ENCODE measurements at regions not wholly inside any gene's neighbourhood (a gene's known extent, or its start where the extent isn't known, plus 50 kb on each side); places are given as distances from the start of the nearest gene placed in this dataset.
A peak's percentile ranks its signal among the peaks of the same experiment; 100 is the strongest.

GRCh38 chr17:33889040-33889439, 366.0 kb upstream of the CCL2 start:
- H3K27me3 ChIP-seq (ENCODE audit: control insufficient read depth, insufficient read depth, low read length), result no peaks in the 10 kb centered on the region
- H3K27ac ChIP-seq (ENCODE audit: low read depth in 2 of 2, low read length in 2 of 2), result no peak overlapping the region
- no peak for DNase-seq
- H3K36me3 ChIP-seq (ENCODE audit: control insufficient read depth in 2 of 3, insufficient read depth in 3 of 3, low read length in 3 of 3), result no peaks in the 10 kb centered on the region
- no peak for FAIRE-seq
- H3K9me3 ChIP-seq (ENCODE audit: control insufficient read depth in 2 of 3, insufficient read depth in 1 of 3, low read length in 3 of 3), result no peaks in the 10 kb centered on the region
- no peak overlapping the region for H3K9ac ChIP-seq (ENCODE audit: low read length in 3 of 3)
- H3K4me1 ChIP-seq (ENCODE audit: control insufficient read depth in 2 of 3, insufficient read depth in 2 of 3, low read depth in 1 of 3, low read length in 3 of 3), result no peaks in the 10 kb centered on the region
- no peak overlapping the region for H3K4me3 ChIP-seq (ENCODE audit: low read length in 3 of 3)
- TF ChIP-seq CTCF (IDR thresholded peaks at IDR 0.05; ENCODE audit: borderline replicate concordance, extremely low read depth, insufficient read depth), result no peak
- intact Hi-C loops (cut with DNase I), result no loop called here

- Histone ChIP-seq H3K27ac (ENCODE audit: low read depth in 2 of 2, low read length in 2 of 2) (no peak overlapping the region), H3K36me3 (ENCODE audit: control insufficient read depth in 2 of 3, insufficient read depth in 3 of 3, low read length in 3 of 3) (no peaks in the 10 kb centered on the region), H3K4me1 (ENCODE audit: control insufficient read depth in 2 of 3, insufficient read depth in 2 of 3, low read depth in 1 of 3, low read length in 3 of 3) (no peaks in the 10 kb centered on the region), H3K9ac (ENCODE audit: low read length in 3 of 3) (no peak overlapping the region), H3K27me3 (ENCODE audit: control insufficient read depth, insufficient read depth, low read length) (no peaks in the 10 kb centered on the region), H3K9me3 (ENCODE audit: control insufficient read depth in 2 of 3, insufficient read depth in 1 of 3, low read length in 3 of 3) (no peaks in the 10 kb centered on the region), H3K4me3 (ENCODE audit: low read length in 3 of 3) (no peak overlapping the region)
- intact Hi-C loops (cut with DNase I), result no loop called here
- DNase-seq, result no peak
- no peak for TF ChIP-seq CTCF (IDR thresholded peaks at IDR 0.05; ENCODE audit: borderline replicate concordance, extremely low read depth, insufficient read depth)
- FAIRE-seq, result no peak
Observed at GRCh38 chr17:33889766-33890165, 365.3 kb upstream of the CCL2 start.

- FAIRE-seq, result no peak
- peak in 3 of 5 donors; percentile 37 to 55 (median 51) for DNase-seq
- no peaks in the 10 kb centered on the region for H3K36me3 ChIP-seq (ENCODE audit: control insufficient read depth in 2 of 3, insufficient read depth in 3 of 3, low read length in 3 of 3)
- intact Hi-C loops (cut with DNase I), result no loop called here
- no peak overlapping the region for H3K9ac ChIP-seq (ENCODE audit: low read length in 3 of 3)
- H3K27me3 ChIP-seq (ENCODE audit: control insufficient read depth, insufficient read depth, low read length), result no peaks in the 10 kb centered on the region
- H3K27ac ChIP-seq (ENCODE audit: low read depth in 2 of 2, low read length in 2 of 2), result no peak overlapping the region
- H3K9me3 ChIP-seq (ENCODE audit: control insufficient read depth in 2 of 3, insufficient read depth in 1 of 3, low read length in 3 of 3), result no peaks in the 10 kb centered on the region
- H3K4me1 ChIP-seq (ENCODE audit: control insufficient read depth in 2 of 3, insufficient read depth in 2 of 3, low read depth in 1 of 3, low read length in 3 of 3), result no peaks in the 10 kb centered on the region
- no peak overlapping the region for H3K4me3 ChIP-seq (ENCODE audit: low read length in 3 of 3)
- TF ChIP-seq CTCF (IDR thresholded peaks at IDR 0.05; ENCODE audit: borderline replicate concordance, extremely low read depth, insufficient read depth), result no peak
Observed at GRCh38 chr17:33892717-33893591, 362.1 kb upstream of the CCL2 start.

All from kidney (tissue), 13 donors.